Upper lobe of left lung (tissue), 6 donors: ENCODE measurements at regions not wholly inside any gene's neighbourhood (a gene's known extent, or its start where the extent isn't known, plus 50 kb on each side); places are given as distances from the start of the nearest gene placed in this dataset.

ENCODE experiments used
- ATAC-seq, 2 donors: fragments of 200-7000 bp; cut with Tn5 transposase; one replicate each; pipeline ENCODE4 v1.9.1; 2022; ENCODE audit warnings: mild to moderate bottlenecking in 2 of 2, moderate library complexity in 2 of 2; ENCODE audit not compliant: low FRiP score in 2 of 2
- DNase-seq, 2 donors: peaks; one replicate each; pipeline ENCODE4 v3.0.0-alpha.2; 2019 to 2020
- H3K27ac ChIP-seq, 4 donors: fragments of 200-600 bp; sonication (generic); one replicate each; pipeline ENCODE4 v1.5.1; 2016 to 2019
- H3K27me3 ChIP-seq, 4 donors: fragments of 200-600 bp; sonication (generic); one replicate each; pipeline ENCODE4 v1.5.1; 2017 to 2019
- H3K36me3 ChIP-seq, 4 donors: fragments of 200-600 bp; sonication (generic); one replicate each; pipeline ENCODE4 v1.5.1; 2016 to 2019
- H3K4me1 ChIP-seq, 4 donors: fragments of 200-600 bp; sonication (generic); one replicate each; pipeline ENCODE4 v1.5.1; 2018 to 2019
- H3K4me3 ChIP-seq, 4 donors: fragments of 200-600 bp; sonication (generic); one replicate each; pipeline ENCODE4 v1.5.1; 2017 to 2019; ENCODE audit warnings: mild to moderate bottlenecking in 2 of 4, moderate library complexity in 1 of 4
- H3K9me3 ChIP-seq, 4 donors: fragments of 200-600 bp; sonication (generic); one replicate each; pipeline ENCODE4 v1.5.1; 2018 to 2019
- EP300 ChIP-seq, 4 donors: sonication (generic); formaldehyde crosslinking; IDR thresholded peaks; one replicate each; pipeline ENCODE4 v1.5.1; 2017; ENCODE audit warnings: antibody characterized with exemption in 4 of 4, control low read depth in 2 of 4
- POLR2A ChIP-seq, 4 donors: fragments of 450-650 bp; IDR thresholded peaks; one replicate each; pipeline ENCODE4 v1.5.1; 2016 to 2017; ENCODE audit warnings: antibody characterized with exemption in 4 of 4, mild to moderate bottlenecking in 2 of 4
- POLR2AphosphoS5 ChIP-seq, 2 donors: sonication (generic); formaldehyde crosslinking; IDR thresholded peaks; one replicate each; pipeline ENCODE4 v1.5.1; 2017; ENCODE audit warnings: antibody characterized with exemption in 2 of 2
- WGBS, 2 donors: methylation state at CpG; one replicate each; pipeline ENCODE4 v1.1.5; 2017 to 2018; 5-methylcytosine and 5-hydroxymethylcytosine counted together
- TF ChIP-seq, protein P1 (sequence below), 6 experiments: fragments of 450-650 bp in 4 of 6; fragments of 200-600 bp in 2 of 6; sonication (generic) in 2 of 6; IDR thresholded peaks; one replicate each; pipeline ENCODE4 v1.5.1; 2016 to 2019; ENCODE audit warnings: antibody characterized with exemption in 6 of 6
- donor health status: DM: no; HTN: no; CAD: no; lungs with moderate emphysema.
- donor health status: DM: no; HTN: yes; CAD: no; lungs with severe emphysema.

GRCh38 chr18:73006331-73006730 is 138.5 kb upstream of the NETO1 start:
- WGBS, 2 donors = 58% methylated on average over 3 of the region's 3 CpGs
- no peak overlapping the region for H3K27ac ChIP-seq
- H3K4me1 ChIP-seq = no peaks in the 10 kb centered on the region
- no peaks in the 10 kb centered on the region for H3K27me3 ChIP-seq
- no peaks in the 10 kb centered on the region for H3K9me3 ChIP-seq
- ATAC-seq = no peak
- no peak for TF ChIP-seq EP300 (IDR thresholded peaks at IDR 0.05)
- TF ChIP-seq, protein P1, sequence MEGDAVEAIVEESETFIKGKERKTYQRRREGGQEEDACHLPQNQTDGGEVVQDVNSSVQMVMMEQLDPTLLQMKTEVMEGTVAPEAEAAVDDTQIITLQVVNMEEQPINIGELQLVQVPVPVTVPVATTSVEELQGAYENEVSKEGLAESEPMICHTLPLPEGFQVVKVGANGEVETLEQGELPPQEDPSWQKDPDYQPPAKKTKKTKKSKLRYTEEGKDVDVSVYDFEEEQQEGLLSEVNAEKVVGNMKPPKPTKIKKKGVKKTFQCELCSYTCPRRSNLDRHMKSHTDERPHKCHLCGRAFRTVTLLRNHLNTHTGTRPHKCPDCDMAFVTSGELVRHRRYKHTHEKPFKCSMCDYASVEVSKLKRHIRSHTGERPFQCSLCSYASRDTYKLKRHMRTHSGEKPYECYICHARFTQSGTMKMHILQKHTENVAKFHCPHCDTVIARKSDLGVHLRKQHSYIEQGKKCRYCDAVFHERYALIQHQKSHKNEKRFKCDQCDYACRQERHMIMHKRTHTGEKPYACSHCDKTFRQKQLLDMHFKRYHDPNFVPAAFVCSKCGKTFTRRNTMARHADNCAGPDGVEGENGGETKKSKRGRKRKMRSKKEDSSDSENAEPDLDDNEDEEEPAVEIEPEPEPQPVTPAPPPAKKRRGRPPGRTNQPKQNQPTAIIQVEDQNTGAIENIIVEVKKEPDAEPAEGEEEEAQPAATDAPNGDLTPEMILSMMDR (IDR thresholded peaks at IDR 0.05) = no peak
- TF ChIP-seq POLR2AphosphoS5 (IDR thresholded peaks at IDR 0.05) = no peak
- no peak for TF ChIP-seq POLR2A (IDR thresholded peaks at IDR 0.05)
- no peak overlapping the region for H3K4me3 ChIP-seq
- no peaks in the 10 kb centered on the region for H3K36me3 ChIP-seq
- DNase-seq = no peak

DNA sequence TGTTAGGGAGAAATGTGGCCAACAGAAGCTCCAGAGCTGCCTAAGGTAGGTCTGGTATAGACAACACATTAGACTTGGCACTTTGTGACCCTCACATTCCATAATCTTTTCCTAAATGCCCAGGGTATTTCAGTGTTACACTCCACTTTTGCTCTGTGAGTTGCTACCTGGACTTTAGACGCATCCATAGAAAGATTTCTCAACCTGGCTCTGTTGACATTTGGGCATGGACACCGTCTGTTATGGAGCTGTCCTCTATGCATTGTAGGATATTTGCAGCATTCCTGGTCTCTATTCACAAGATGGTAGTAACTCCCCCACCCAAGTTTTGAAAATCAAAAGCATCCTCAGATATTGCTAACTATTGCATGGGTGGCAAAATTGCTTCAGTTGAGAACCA is 136.5 kb upstream of the NETO1 start:
- Histone ChIP-seq H3K4me3 (no peak overlapping the region), H3K27ac (no peak overlapping the region), H3K36me3 (no peaks in the 10 kb centered on the region), H3K4me1 (no peaks in the 10 kb centered on the region), H3K27me3 (no peaks in the 10 kb centered on the region), H3K9me3 (no peaks in the 10 kb centered on the region)
- ATAC-seq (no peak), DNase-seq (no peak)
- TF ChIP-seq POLR2AphosphoS5 (IDR thresholded peaks at IDR 0.05) (no peak), EP300 (IDR thresholded peaks at IDR 0.05) (no peak), POLR2A (IDR thresholded peaks at IDR 0.05) (no peak)
- TF ChIP-seq, protein P1 (IDR thresholded peaks at IDR 0.05) = no peak
- WGBS, 2 donors = 86 to 89% methylated on average over 2 of the region's 2 CpGs

DNA sequence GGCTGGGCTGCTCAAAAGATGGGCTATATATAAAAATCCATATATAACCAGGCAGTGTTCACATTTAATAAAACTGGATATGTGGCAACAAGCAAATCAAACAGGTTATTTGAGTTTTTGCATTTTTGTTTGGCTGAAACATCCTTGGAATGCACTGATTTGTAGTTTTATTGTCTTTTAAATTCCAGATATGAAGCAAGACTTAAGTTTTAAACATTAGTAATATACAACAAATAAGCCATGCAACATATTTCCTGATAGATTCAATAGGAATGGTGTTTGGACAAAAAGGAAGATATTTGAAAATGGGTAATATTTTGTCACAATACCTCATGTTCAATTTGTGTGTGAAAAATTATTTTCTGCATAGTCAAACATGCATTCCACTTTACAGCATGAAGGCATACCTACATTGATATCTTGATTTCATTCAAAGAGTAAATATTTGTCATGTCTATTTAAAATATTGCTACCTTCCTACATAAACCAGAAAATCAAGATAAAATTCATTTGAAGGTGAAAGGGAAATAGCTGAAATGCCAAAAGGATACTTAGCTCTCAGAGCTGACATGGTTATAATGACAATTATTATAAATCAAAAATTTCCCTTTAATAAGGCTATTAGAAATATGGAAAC is 132.3 kb upstream of the NETO1 start:
- DNase-seq = no peak
- Histone ChIP-seq H3K27ac (no peak overlapping the region), H3K36me3 (no peaks in the 10 kb centered on the region), H3K4me3 (no peak overlapping the region), H3K4me1 (no peaks in the 10 kb centered on the region), H3K9me3 (no peaks in the 10 kb centered on the region), H3K27me3 (no peaks in the 10 kb centered on the region)
- ATAC-seq = no peak
- no peak for TF ChIP-seq POLR2AphosphoS5 (IDR thresholded peaks at IDR 0.05)

DNA sequence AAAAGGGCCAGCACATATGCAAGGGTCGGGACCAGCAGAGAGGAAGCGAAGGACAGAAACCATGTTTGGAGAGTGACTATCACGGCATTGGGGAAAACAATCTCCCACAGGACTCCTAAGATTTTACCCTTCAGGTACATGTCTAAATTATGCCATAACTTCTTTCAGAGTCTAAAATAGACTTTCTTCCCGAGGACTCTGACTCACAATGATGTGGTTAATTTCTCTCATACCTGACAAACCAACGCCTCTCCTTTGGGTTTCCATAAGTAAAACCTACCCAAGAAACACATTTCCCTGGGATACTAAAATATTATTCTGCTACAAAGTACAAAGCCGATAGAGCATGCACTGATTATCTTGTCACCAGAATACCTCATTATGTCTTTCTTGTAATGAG is 127.8 kb upstream of the NETO1 start:
- no peak overlapping the region for H3K4me3 ChIP-seq
- 83 to 89% methylated on average over 6 of the region's 6 CpGs for WGBS, 2 donors
- no peaks in the 10 kb centered on the region for H3K27me3 ChIP-seq
- no peak for ATAC-seq
- TF ChIP-seq, protein P1 (IDR thresholded peaks at IDR 0.05) = no peak
- no peak for TF ChIP-seq POLR2AphosphoS5 (IDR thresholded peaks at IDR 0.05)
- TF ChIP-seq POLR2A (IDR thresholded peaks at IDR 0.05) = no peak
- TF ChIP-seq EP300 (IDR thresholded peaks at IDR 0.05) = no peak
- no peak overlapping the region for H3K27ac ChIP-seq
- DNase-seq = no peak
- H3K4me1 ChIP-seq = no peaks in the 10 kb centered on the region
- no peaks in the 10 kb centered on the region for H3K9me3 ChIP-seq
- no peaks in the 10 kb centered on the region for H3K36me3 ChIP-seq

GRCh38 chr18:72993250-72993649 is 125.5 kb upstream of the NETO1 start:
- Histone ChIP-seq H3K36me3 (no peaks in the 10 kb centered on the region), H3K27ac (no peak overlapping the region), H3K4me3 (no peak overlapping the region), H3K9me3 (no peaks in the 10 kb centered on the region), H3K4me1 (no peaks in the 10 kb centered on the region), H3K27me3 (no peaks in the 10 kb centered on the region)
- DNase-seq = no peak
- TF ChIP-seq POLR2AphosphoS5 (IDR thresholded peaks at IDR 0.05) = no peak
- no peak for TF ChIP-seq EP300 (IDR thresholded peaks at IDR 0.05)
- TF ChIP-seq, protein P1 (IDR thresholded peaks at IDR 0.05) = no peak
- no peak for TF ChIP-seq POLR2A (IDR thresholded peaks at IDR 0.05)
- 49 to 66% methylated on average over 3 of the region's 3 CpGs for WGBS, 2 donors
- ATAC-seq = no peak
